H1 (cell line): ENCODE measurements at regions not wholly inside any gene's neighbourhood (a gene's known extent, or its start where the extent isn't known, plus 50 kb on each side); places are given as distances from the start of the nearest gene placed in this dataset.

Experiments used
- TF ChIP-seq, protein P1 (sequence below): IDR thresholded peaks from 2 replicates; pipeline ENCODE4 v1.6.1; 2012; ENCODE audit warnings: inconsistent platforms

DNA sequence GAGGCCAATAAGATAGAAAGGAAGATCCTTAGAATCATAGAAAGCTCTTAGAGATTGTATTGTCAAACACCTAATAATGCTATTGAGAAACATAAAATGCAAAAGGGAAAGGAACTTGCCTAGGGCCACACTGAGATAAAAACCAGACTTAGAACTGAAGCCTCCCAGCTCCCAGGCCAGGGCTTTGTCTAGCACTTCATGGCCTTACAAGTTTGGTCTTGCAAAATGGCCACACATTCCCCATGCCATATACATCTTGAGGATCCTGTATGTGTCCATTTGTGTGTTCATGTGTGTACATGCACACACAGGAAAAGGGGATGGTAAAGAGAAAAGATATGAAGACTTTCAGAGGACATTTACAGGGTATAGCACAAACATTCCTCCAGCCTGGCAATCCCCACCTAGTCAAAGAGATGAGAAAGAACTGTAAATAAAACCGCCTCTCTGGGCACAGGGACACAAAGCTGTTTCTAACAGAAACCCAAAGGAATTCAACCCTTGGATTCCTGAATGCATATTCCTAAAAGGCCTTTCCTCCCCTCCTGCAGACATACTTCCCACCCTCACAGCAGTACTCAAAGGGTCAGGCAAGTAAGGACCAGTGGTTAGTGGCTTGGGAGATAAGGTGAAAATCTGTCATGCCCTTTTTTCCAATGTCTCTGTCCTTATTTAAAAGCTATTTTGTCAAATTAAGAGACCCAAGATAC lies 99.7 kb upstream of the KLHL29 start (continued):
- TF ChIP-seq, protein P1, sequence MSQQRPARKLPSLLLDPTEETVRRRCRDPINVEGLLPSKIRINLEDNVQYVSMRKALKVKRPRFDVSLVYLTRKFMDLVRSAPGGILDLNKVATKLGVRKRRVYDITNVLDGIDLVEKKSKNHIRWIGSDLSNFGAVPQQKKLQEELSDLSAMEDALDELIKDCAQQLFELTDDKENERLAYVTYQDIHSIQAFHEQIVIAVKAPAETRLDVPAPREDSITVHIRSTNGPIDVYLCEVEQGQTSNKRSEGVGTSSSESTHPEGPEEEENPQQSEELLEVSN: no peak
